Lower lobe of right lung (tissue), 2 donors: ENCODE measurements at regions not wholly inside any gene's neighbourhood (a gene's known extent, or its start where the extent isn't known, plus 50 kb on each side); places are given as distances from the start of the nearest gene placed in this dataset.
A peak's percentile ranks its signal among the peaks of the same experiment; 100 is the strongest.

Experiments used
- ATAC-seq, 2 donors: fragments of 200-7000 bp; cut with Tn5 transposase; one replicate each; pipeline ENCODE4 v1.9.1; 2020 to 2022; ENCODE audit warnings: mild to moderate bottlenecking in 2 of 2, moderate library complexity in 2 of 2
- DNase-seq: peaks from one replicate; pipeline ENCODE4 v3.0.0-alpha.2; 2020
- H3K27ac ChIP-seq: fragments of 200-600 bp; one replicate; pipeline ENCODE4 v1.8.0; 2022
- H3K27me3 ChIP-seq: fragments of 200-600 bp; one replicate; pipeline ENCODE4 v1.8.0; 2022; ENCODE audit warnings: low read depth
- H3K36me3 ChIP-seq: fragments of 200-600 bp; one replicate; pipeline ENCODE4 v1.8.0; 2022; ENCODE audit warnings: mild to moderate bottlenecking
- H3K4me1 ChIP-seq: fragments of 200-600 bp; one replicate; pipeline ENCODE4 v1.8.0; 2022
- H3K4me3 ChIP-seq: fragments of 200-600 bp; one replicate; pipeline ENCODE4 v1.8.0; 2022; ENCODE audit warnings: mild to moderate bottlenecking
- H3K9me3 ChIP-seq: fragments of 200-600 bp; one replicate; pipeline ENCODE4 v1.8.0; 2022
- intact Hi-C: fragments of 100-400 bp; cut with DNase I; formaldehyde crosslinking; loops from one replicate; pipeline ENCODE4 v1.11.0; 2022
- TF ChIP-seq, protein P1 (sequence below): fragments of 200-600 bp; IDR thresholded peaks from one replicate; pipeline ENCODE4 v1.8.0; 2022; ENCODE audit warnings: antibody characterized with exemption, mild to moderate bottlenecking
- donor health status: DM: no; HTN: yes; CAD: no; lungs with severe emphysema.

DNA sequence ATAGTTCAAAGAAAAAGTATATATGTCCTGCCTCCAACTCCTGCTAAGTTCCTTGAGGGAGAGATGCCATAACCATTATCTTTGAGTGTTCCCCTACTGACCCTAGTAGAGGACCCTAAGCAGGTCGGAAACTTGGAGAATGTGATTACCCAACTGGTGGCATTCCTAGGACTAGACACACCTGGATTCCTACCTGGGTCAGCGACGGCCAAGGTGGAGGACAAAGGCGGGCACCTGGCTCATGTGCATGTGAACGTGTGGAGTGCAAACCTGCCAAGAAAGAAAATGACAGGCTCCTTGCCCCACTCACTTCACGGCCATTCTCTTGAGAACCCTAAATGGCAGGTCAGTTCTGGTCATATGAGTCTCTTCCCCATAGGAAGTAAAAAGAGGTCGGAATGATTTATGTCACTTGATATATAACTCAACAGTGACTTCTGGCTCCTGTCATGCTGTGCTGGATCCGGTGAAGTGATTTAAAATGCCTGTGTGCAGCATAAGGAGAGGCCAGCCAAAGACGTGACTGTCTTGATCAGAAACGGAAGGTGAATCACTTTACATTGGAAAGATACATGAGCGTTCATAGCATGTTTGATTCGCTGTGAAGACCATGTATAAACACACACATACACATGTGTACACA is 371.6 kb downstream of the EIPR1 start:
- Histone ChIP-seq H3K36me3 (no peaks in the 10 kb centered on the region), H3K27me3 (peaks cover 10% of the 10 kb centered on the region), H3K4me3 (no peak overlapping the region), H3K27ac (no peak overlapping the region), H3K4me1 (no peaks in the 10 kb centered on the region), H3K9me3 (no peaks in the 10 kb centered on the region)
- ATAC-seq, result peak; percentile 36 to 67
- intact Hi-C loops, result no loop called here
- TF ChIP-seq, protein P1, sequence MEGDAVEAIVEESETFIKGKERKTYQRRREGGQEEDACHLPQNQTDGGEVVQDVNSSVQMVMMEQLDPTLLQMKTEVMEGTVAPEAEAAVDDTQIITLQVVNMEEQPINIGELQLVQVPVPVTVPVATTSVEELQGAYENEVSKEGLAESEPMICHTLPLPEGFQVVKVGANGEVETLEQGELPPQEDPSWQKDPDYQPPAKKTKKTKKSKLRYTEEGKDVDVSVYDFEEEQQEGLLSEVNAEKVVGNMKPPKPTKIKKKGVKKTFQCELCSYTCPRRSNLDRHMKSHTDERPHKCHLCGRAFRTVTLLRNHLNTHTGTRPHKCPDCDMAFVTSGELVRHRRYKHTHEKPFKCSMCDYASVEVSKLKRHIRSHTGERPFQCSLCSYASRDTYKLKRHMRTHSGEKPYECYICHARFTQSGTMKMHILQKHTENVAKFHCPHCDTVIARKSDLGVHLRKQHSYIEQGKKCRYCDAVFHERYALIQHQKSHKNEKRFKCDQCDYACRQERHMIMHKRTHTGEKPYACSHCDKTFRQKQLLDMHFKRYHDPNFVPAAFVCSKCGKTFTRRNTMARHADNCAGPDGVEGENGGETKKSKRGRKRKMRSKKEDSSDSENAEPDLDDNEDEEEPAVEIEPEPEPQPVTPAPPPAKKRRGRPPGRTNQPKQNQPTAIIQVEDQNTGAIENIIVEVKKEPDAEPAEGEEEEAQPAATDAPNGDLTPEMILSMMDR, result no peak
- no peak for DNase-seq

DNA sequence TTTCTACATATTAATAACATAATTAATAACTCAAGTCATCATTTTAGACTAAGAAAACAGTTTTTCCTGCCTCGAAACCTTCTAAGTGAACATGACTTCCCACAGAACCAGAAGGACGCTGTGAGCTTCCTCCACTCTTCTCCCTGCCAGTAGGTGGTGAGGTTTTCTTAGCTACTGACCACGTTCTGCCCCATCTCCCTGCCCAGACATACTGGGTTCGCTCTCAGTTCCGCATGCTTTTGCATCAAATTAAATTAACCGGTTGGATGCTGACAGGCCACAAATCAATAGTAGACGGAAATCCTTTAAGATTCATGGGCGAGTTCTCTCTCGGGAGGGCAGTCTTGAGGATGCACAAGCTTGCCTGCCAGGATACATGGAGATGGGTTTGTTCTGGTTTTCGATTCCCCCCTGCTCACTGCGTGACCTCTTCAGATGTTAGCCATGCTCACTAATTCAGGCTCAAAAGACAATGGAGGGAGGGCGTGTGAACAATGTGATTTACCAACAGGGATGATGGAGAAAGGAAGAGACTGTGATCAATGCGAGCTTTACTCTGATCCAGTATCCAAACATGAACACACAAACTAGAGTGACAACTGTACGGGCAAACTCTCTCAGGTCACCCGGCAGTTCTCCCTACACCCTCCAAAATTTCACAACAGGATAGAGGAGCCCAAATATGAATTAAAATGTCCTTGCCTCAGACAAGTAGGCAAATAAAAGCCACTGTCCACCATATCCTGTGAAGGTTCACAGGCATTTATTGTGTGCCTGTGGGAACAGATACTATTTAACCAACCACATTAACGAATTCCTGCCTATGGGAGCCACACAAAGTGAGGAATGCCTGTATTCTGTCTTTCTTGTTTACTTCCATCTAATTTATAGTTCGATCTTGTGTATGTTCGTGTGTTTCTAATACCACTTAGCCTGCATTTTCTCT is 375.7 kb downstream of the EIPR1 start:
- TF ChIP-seq, protein P1, result peak; percentile 21
- no peaks in the 10 kb centered on the region for H3K4me1 ChIP-seq
- H3K36me3 ChIP-seq, result no peaks in the 10 kb centered on the region
- ATAC-seq (peak in 1 of 2 donors; percentile 33), DNase-seq (no peak)
- H3K27me3 ChIP-seq, result peaks cover 4% of the 10 kb centered on the region
- intact Hi-C loops, result no loop called here
- no peak overlapping the region for H3K27ac ChIP-seq
- H3K4me3 ChIP-seq, result no peak overlapping the region
- no peaks in the 10 kb centered on the region for H3K9me3 ChIP-seq

DNA sequence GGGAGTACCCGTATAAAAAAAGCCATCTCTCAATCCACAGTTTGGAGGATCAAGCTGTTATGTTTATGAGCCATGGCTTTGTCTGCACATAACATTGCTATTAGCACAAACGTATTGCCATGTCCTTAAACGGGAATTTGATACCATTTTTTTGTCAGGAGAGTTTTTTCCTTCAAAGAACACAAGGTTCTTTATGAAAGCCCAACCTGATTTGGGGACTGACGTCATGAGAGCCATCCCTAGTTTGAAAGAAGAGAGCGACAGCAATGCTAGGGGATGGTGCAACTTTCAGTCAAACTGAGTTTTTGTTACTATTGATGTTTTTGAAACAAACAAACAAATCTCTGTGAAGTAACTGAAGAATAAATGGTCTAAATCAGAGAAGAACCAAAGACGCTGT is 376.6 kb downstream of the EIPR1 start:
- no peak overlapping the region for H3K4me3 ChIP-seq
- H3K36me3 ChIP-seq, result no peaks in the 10 kb centered on the region
- TF ChIP-seq, protein P1, result no peak
- no peaks in the 10 kb centered on the region for H3K9me3 ChIP-seq
- H3K27ac ChIP-seq, result no peak overlapping the region
- ATAC-seq, result no peak
- intact Hi-C loops, result no loop called here
- peaks cover 4% of the 10 kb centered on the region for H3K27me3 ChIP-seq
- H3K4me1 ChIP-seq, result no peaks in the 10 kb centered on the region
- no peak for DNase-seq

DNA sequence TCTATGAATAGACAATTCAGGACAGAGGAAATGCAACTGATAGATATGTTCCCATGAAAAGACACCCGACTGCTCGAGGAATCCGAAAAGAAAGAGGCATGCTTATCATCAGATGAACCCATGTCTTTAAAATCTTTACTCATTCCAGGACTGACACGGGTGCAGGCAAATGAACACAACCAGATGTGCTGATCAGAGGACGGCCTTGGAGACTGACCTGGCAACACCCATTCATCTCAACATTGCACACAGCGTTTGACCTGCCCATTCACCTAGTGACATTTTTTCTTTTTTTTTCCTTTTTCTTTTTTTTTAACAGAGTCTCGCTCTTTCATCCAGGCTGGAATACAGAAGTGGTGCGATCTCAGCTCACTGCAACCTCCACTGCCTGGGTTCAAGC is 377.5 kb downstream of the EIPR1 start:
- intact Hi-C loops, result no loop called here
- Histone ChIP-seq H3K36me3 (no peaks in the 10 kb centered on the region), H3K4me3 (no peak overlapping the region), H3K27ac (no peak overlapping the region), H3K4me1 (no peaks in the 10 kb centered on the region), H3K9me3 (no peaks in the 10 kb centered on the region), H3K27me3 (no peaks in the 10 kb centered on the region)
- DNase-seq (no peak), ATAC-seq (no peak)
- TF ChIP-seq, protein P1, result no peak

DNA sequence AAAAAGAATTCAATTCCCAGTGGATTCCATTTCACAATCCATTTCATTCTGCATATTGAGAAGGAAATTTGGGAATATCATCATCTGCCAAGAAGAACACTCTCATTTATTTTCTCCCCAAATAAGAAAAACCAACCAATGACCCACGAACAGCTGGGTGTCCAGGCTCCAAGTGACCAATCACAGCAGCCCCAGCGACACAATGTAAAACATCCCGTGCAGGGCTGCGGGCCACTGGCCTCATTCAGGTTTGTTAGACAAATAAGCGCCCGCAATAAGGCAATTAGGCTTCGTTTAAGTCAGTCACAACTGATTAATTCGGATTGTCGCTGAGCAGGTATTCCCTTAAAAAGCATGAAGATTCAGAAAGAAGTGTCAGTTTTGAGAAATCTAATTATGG is 378.6 kb downstream of the EIPR1 start:
- no peak overlapping the region for H3K4me3 ChIP-seq
- intact Hi-C loops, result no loop called here

More for the DNA sequence above, 378.6 kb downstream of the EIPR1 start:
- H3K27ac ChIP-seq, result no peak overlapping the region
- no peaks in the 10 kb centered on the region for H3K9me3 ChIP-seq
- no peaks in the 10 kb centered on the region for H3K36me3 ChIP-seq
- DNase-seq, result no peak
- ATAC-seq, result no peak
- no peaks in the 10 kb centered on the region for H3K27me3 ChIP-seq
- TF ChIP-seq, protein P1, result no peak
- H3K4me1 ChIP-seq, result no peaks in the 10 kb centered on the region
